Endothelial cell of umbilical vein (primary cell): ENCODE measurements at regions not wholly inside any gene's neighbourhood (a gene's known extent, or its start where the extent isn't known, plus 50 kb on each side); places are given as distances from the start of the nearest gene placed in this dataset.
"Not testable (repeated sequence)": the region's sequence is repeated elsewhere in the genome, so short reads cannot be mapped to it uniquely, and the experiment has no call there.

Experiments
- BruUV-seq: library from RNA; stranded (reverse); fragments of 400-500 nt; replicated peaks from 2 replicates; lab custom pipeline; 2021; lab: Mats Ljungman, UMichigan
- CTCF ChIA-PET: fragments of 300-600, 350-600 bp; sonication (Branson Sonifier 250); formaldehyde crosslinking; loops from one replicate; lab custom pipeline; 2021; ENCODE audit warnings: antibody characterized with exemption, inconsistent platforms; lab: Charles Lee
- POLR2A ChIA-PET: fragments of 300-600, 350-600 bp; sonication (Branson Sonifier 250); formaldehyde crosslinking; loops from one replicate; lab custom pipeline; 2021; ENCODE audit warnings: antibody characterized with exemption, inconsistent platforms; lab: Charles Lee
- DNase-seq: peaks from one replicate; pipeline ENCODE4 v3.0.0-alpha.2; 2011; ENCODE audit warnings: low read depth, low spot score
- FAIRE-seq: peaks from 2 replicates; lab custom pipeline; 2011; peaks lifted over from hg19 to GRCh38; lab: Jason Lieb, UNC
- H2AFZ ChIP-seq: 2 replicates; pipeline ENCODE4 v1.6.0; 2012; ENCODE audit warnings: low read depth, low read length, control low read depth, inconsistent platforms
- H3K27ac ChIP-seq: 2 replicates; pipeline ENCODE4 v1.5.1; 2011; ENCODE audit warnings: low read depth, mild to moderate bottlenecking, control low read depth, low read length, moderate library complexity; ENCODE audit not compliant: insufficient read depth
- H3K27me3 ChIP-seq, 2 experiments: 2 replicates each; pipeline versions ENCODE4 v1.6.0 to v1.6.1; 2011; ENCODE audit warnings: low read length in 2 of 2, mixed read lengths in 1 of 2; ENCODE audit not compliant: control insufficient read depth in 2 of 2, insufficient read depth in 2 of 2
- H3K36me3 ChIP-seq, 2 experiments: 2 replicates in 1 of 2; 3 replicates in 1 of 2; pipeline ENCODE4 v1.5.1; 2011; ENCODE audit warnings: low read length in 2 of 2, mild to moderate bottlenecking in 1 of 2, moderate library complexity in 1 of 2; ENCODE audit not compliant: control insufficient read depth in 2 of 2, insufficient read depth in 2 of 2; ENCODE audit errors: extremely low read depth in 1 of 2
- H3K4me1 ChIP-seq: 3 replicates; pipeline ENCODE4 v1.5.1; 2011; ENCODE audit warnings: mild to moderate bottlenecking, low read length; ENCODE audit not compliant: control insufficient read depth, insufficient read depth; ENCODE audit errors: extremely low read depth
- H3K4me2 ChIP-seq: 2 replicates; pipeline ENCODE4 v1.6.1; 2011; ENCODE audit warnings: low read length, control low read depth, mixed read lengths; ENCODE audit not compliant: insufficient read depth
- H3K4me3 ChIP-seq, 3 experiments: fragments of 200-600 bp in 1 of 3; sonication (generic), shearing (Covaris generic) in 1 of 3; replicated peaks in 1 of 3; 2 replicates each; pipeline ENCODE4 v1.5.1; 2011 to 2016; ENCODE audit warnings: control low read depth in 3 of 3, low read length in 3 of 3, mild to moderate bottlenecking in 2 of 3, inconsistent platforms in 1 of 3, low read depth in 1 of 3, moderate library complexity in 1 of 3; ENCODE audit not compliant: insufficient read depth in 1 of 3
- H3K79me2 ChIP-seq: 2 replicates; pipeline ENCODE4 v1.6.0; 2012; ENCODE audit warnings: low read length, inconsistent platforms; ENCODE audit not compliant: control insufficient read depth, insufficient read depth
- H3K9ac ChIP-seq: replicated peaks from 2 replicates; pipeline ENCODE3; 2011; ENCODE audit warnings: low read length, control low read depth; ENCODE audit not compliant: insufficient read depth; ENCODE audit errors: extremely low read depth
- H3K9me1 ChIP-seq: replicated peaks from 3 replicates; pipeline ENCODE4 v1.6.0; 2011; ENCODE audit warnings: mild to moderate bottlenecking, low read length; ENCODE audit not compliant: control insufficient read depth, insufficient read depth; ENCODE audit errors: extremely low read depth
- H3K9me3 ChIP-seq: replicated peaks from 2 replicates; pipeline ENCODE4 v1.5.1; 2012; ENCODE audit warnings: low read length, inconsistent platforms; ENCODE audit not compliant: control insufficient read depth, insufficient read depth
- H4K20me1 ChIP-seq: replicated peaks from 2 replicates; pipeline ENCODE3; 2011; ENCODE audit warnings: mild to moderate bottlenecking, low read length; ENCODE audit not compliant: control insufficient read depth, insufficient read depth; ENCODE audit errors: extremely low read depth
- EZH2 ChIP-seq: IDR thresholded peaks from 2 replicates; pipeline ENCODE4 v1.6.1; 2012; ENCODE audit warnings: borderline replicate concordance, low read depth, mild to moderate bottlenecking, moderate library complexity, low read length, inconsistent platforms; ENCODE audit not compliant: severe bottlenecking
- FOS ChIP-seq: IDR thresholded peaks from 2 replicates; pipeline ENCODE4 v1.6.1; 2011; ENCODE audit warnings: mild to moderate bottlenecking, low read length, moderate library complexity, borderline replicate concordance; ENCODE audit not compliant: insufficient read depth
- GATA2 ChIP-seq: IDR thresholded peaks from 2 replicates; pipeline ENCODE4 v1.7.0; 2011; ENCODE audit warnings: low read depth, mild to moderate bottlenecking, moderate library complexity, mixed read lengths, low read length; ENCODE audit not compliant: insufficient read length, insufficient read depth
- JUN ChIP-seq: IDR thresholded peaks from 2 replicates; pipeline ENCODE4 v1.6.1; 2011; ENCODE audit warnings: borderline replicate concordance, low read depth; ENCODE audit not compliant: insufficient read length, insufficient read depth
- MYC ChIP-seq: IDR thresholded peaks from one replicate; pipeline ENCODE4 v1.6.1; 2011; ENCODE audit warnings: mild to moderate bottlenecking, low read depth, low read length
- POLR2A ChIP-seq: IDR thresholded peaks from 2 replicates; pipeline ENCODE4 v1.6.1; 2012; ENCODE audit warnings: low read depth, mild to moderate bottlenecking, control low read depth, low read length
- POLR2AphosphoS5 ChIP-seq: IDR thresholded peaks from 2 replicates; pipeline ENCODE4 v1.6.1; 2012; ENCODE audit warnings: low read depth, mild to moderate bottlenecking, control low read depth, low read length, moderate library complexity; ENCODE audit not compliant: insufficient read depth
- dilution Hi-C: fragments of 300-500 bp; cut with MboI; formaldehyde crosslinking; loops from one replicate; pipeline ENCODE4 v1.15.0; 2019; ENCODE audit warnings: low sequenced_read_pairs; ENCODE audit not compliant: extremely low pct_ligation_motif_present
- intact Hi-C: fragments of 100-400 bp; cut with micrococcal nuclease; formaldehyde crosslinking; loops from one replicate; pipeline ENCODE4 v1.10.0; 2022
- TF ChIP-seq, protein P1 (sequence below), 2 donors: IDR thresholded peaks; 1 replicate in 1 of 2; 2 replicates in 1 of 2; pipeline ENCODE4 v1.5.1; 2011; ENCODE audit warnings: low read length in 2 of 2, mild to moderate bottlenecking in 2 of 2, moderate library complexity in 2 of 2, control low read depth in 1 of 2, inconsistent platforms in 1 of 2, low read depth in 1 of 2; ENCODE audit not compliant: insufficient read depth in 1 of 2; ENCODE audit errors: extremely low read depth in 1 of 2
- TF ChIP-seq, protein P2 (sequence below): IDR thresholded peaks from 2 replicates; pipeline ENCODE4 v1.6.1; 2011; ENCODE audit not compliant: insufficient read depth, insufficient read length

DNA sequence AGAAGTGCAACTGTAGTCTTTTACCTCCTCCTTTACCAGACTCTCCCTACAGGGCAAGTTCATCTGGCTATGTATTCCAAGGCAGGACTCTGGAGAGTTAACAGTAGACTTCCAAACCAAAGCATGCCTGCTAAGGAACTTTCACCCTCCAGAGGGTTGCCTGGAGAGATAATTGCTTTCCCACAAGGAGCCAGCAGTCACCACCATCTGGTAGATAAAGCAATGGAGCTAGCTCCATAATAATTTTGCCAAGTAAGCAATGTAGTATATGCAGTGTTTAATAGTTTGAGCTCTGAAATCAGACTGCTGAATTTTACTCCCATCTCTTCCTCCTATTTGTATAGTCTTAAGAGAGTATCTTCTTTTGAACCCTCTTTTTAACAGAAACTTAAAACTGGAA, 566.8 kb upstream of the PTGER4 start:
- POLR2A ChIA-PET: no interaction called here
- H3K36me3 ChIP-seq: no peaks in the 10 kb centered on the region
- H2AFZ ChIP-seq: no peak overlapping the region
- no peaks in the 10 kb centered on the region for H3K9me1 ChIP-seq
- H3K4me2 ChIP-seq: no peak overlapping the region
- no peak overlapping the region for H3K27ac ChIP-seq
- no peak overlapping the region for H3K9ac ChIP-seq
- FAIRE-seq (no peak), DNase-seq (no peak)
- TF ChIP-seq, protein P1, sequence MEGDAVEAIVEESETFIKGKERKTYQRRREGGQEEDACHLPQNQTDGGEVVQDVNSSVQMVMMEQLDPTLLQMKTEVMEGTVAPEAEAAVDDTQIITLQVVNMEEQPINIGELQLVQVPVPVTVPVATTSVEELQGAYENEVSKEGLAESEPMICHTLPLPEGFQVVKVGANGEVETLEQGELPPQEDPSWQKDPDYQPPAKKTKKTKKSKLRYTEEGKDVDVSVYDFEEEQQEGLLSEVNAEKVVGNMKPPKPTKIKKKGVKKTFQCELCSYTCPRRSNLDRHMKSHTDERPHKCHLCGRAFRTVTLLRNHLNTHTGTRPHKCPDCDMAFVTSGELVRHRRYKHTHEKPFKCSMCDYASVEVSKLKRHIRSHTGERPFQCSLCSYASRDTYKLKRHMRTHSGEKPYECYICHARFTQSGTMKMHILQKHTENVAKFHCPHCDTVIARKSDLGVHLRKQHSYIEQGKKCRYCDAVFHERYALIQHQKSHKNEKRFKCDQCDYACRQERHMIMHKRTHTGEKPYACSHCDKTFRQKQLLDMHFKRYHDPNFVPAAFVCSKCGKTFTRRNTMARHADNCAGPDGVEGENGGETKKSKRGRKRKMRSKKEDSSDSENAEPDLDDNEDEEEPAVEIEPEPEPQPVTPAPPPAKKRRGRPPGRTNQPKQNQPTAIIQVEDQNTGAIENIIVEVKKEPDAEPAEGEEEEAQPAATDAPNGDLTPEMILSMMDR (IDR thresholded peaks at IDR 0.05; ENCODE audit: extremely low read depth in 1 of 2, insufficient read depth in 1 of 2, low read depth in 1 of 2, low read length in 2 of 2): no peak
- TF ChIP-seq POLR2AphosphoS5 (no peak), GATA2 (no peak), JUN (no peak), POLR2A (no peak), FOS (no peak), MYC (no peak), EZH2 (no peak)
- TF ChIP-seq, protein P2, sequence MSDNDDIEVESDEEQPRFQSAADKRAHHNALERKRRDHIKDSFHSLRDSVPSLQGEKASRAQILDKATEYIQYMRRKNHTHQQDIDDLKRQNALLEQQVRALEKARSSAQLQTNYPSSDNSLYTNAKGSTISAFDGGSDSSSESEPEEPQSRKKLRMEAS: no peak
- H3K79me2 ChIP-seq: no peaks in the 10 kb centered on the region
- no peaks in the 10 kb centered on the region for H3K9me3 ChIP-seq
- H3K4me3 ChIP-seq: no peak overlapping the region
- BruUV-seq: no TSS peak
- dilution Hi-C loops (no loop called here), intact Hi-C loops (no loop called here)
- H4K20me1 ChIP-seq: no peaks in the 10 kb centered on the region
- H3K27me3 ChIP-seq: no peaks in the 10 kb centered on the region
- CTCF ChIA-PET: no interaction called here
- peaks cover 11% of the 10 kb centered on the region for H3K4me1 ChIP-seq

DNA sequence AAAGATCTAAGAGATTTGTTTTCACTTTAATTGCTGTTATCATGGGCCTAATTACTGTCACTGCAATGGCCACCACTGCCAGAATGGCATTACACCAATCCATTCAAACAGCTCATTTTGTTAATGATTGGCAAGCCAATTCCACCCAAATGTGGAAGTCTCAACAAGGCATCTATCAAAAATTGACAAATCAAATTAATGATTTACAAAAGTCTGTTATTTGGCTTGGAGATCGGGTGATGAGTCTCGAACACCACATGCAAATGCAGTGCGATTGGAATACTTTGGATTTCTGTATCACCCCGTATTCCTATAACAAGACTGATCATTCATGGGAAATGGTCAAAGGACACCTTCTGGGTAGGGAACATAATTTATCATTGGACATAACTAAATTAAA, 568.7 kb upstream of the PTGER4 start:
- H3K27ac ChIP-seq, intact Hi-C loops, H3K36me3 ChIP-seq, H3K27me3 ChIP-seq, H3K79me2 ChIP-seq, DNase-seq, H3K9me1 ChIP-seq, H3K4me2 ChIP-seq, FAIRE-seq, H2AFZ ChIP-seq, CTCF ChIA-PET, POLR2A ChIA-PET, H3K4me3 ChIP-seq, BruUV-seq, dilution Hi-C loops, H3K9ac ChIP-seq, H3K9me3 ChIP-seq, H4K20me1 ChIP-seq: not testable (repeated sequence)
- H3K4me1 ChIP-seq: peaks cover 12% of the 10 kb centered on the region
